HUDEP-2 (cell line): ENCODE measurements at regions not wholly inside any gene's neighbourhood (a gene's known extent, or its start where the extent isn't known, plus 50 kb on each side); places are given as distances from the start of the nearest gene placed in this dataset.
"Not testable (repeated sequence)": the region's sequence is repeated elsewhere in the genome, so short reads cannot be mapped to it uniquely, and the experiment has no call there.

Source experiments
- DNase-seq, 76 experiments: peaks; one replicate each; lab custom pipeline; 2025; ENCODE audit not compliant: unreplicated experiment in 76 of 76; lab: John Stamatoyannopoulos, UW

GRCh38 chr1:81738875-81739274 is 61.9 kb upstream of the ADGRL2 start:
- DNase-seq: no peak

DNA sequence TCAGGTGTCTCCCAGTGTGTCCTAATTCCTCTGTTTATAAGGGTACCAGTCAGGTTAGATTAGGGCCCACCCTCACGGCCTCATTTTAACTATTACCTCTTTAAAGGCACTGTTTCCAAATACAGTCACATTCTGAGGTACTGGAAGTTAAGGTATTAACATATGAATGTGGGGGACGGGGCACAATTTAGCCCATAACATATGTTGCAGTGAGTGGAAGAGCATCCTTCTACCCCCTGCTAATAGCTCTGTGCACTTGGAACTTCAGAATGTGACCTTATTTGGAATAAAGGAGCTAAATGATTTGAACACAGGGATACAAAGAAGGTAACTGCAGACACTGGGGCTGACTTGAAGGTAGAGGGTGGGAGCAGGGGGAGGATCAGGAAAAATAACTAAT is 67.3 kb upstream of the ADGRL2 start:
- DNase-seq: no peak

DNA sequence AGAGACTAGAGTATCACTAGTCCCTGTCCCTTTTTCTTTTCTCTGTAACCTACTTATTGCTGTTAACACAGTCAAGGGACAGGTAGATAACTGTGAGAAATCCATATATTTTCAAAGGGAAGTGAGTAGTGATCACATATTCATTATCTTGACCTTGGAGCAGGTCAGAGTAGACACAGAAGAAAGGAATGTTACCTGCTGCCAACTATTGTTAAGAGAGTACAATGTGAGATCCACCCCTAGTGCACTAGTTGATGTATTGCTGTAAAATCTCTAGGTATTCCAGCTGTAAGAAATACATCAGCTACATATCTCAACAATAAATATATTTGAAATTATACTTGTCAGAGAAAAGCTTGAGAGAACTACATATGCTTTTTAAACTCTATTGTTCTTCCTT is 68.7 kb upstream of the ADGRL2 start:
- no peak for DNase-seq

GRCh38 chr1:81730881-81731280 is 69.9 kb upstream of the ADGRL2 start:
- no peak for DNase-seq

GRCh38 chr1:81730299-81730698 is 70.4 kb upstream of the ADGRL2 start:
- DNase-seq: not testable (repeated sequence)

DNA sequence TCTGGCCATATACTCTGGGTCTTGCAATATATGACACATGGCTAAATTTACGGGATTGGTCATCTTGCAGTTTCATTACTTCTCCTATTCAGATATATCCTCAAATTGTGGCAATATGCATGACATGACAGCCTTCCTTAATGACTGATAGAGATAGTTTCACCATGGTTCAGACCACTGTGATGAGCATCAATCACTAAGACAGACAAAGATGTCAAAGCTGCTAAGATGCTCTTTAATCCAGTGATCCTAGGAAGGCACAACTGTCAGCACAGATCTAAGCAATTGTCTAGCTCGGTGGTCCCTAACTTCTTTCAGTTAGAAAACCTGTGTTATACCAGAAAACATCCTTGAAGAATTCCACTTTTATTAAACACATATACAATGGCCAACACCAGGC is 70.9 kb upstream of the ADGRL2 start:
- no peak for DNase-seq

- DNase-seq: no peak
Observed at GRCh38 chr1:81729239-81729638, 71.5 kb upstream of the ADGRL2 start.

DNA sequence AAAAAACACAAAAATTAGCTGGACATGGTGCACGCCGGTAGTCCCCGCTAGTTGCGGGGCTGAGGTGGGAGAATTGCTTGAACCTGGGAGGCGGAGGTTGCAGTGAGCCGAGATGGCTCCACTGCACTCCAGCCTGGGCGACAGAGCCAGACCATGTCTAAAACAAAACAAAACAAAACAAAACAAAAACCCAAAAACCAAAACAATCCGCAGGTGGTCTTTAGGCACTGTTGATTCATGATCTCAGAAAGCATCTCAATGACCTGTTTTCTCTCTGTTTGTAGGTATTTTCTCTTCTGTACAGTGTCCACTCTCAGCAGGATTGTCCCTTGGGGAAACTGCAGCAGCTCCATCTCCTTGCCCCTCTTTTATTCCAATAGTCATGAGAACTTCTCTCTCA is 74.9 kb upstream of the ADGRL2 start:
- no peak for DNase-seq

- DNase-seq: not testable (repeated sequence)
Observed at GRCh38 chr1:81722631-81723328, 78.0 kb upstream of the ADGRL2 start.

DNA sequence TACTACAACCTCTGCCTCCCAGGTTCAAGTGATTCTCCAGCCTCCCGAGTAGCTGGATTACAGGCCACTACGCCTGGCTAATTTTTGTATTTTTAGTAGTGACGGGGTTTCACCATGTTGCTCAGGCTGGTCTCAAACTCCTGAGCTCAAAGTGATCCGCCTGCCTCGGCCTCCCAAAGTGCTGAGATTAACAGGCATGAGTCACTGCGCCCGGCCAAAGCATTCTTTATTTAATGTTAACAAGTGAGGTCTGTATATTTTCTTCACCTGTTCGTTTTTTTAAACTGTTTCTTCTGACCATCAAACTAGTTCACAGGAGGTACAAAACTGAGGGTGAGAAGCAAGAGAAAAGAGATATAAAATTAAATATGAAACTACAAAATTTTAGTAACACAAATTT is 80.5 kb upstream of the ADGRL2 start:
- not testable (repeated sequence) for DNase-seq

DNA sequence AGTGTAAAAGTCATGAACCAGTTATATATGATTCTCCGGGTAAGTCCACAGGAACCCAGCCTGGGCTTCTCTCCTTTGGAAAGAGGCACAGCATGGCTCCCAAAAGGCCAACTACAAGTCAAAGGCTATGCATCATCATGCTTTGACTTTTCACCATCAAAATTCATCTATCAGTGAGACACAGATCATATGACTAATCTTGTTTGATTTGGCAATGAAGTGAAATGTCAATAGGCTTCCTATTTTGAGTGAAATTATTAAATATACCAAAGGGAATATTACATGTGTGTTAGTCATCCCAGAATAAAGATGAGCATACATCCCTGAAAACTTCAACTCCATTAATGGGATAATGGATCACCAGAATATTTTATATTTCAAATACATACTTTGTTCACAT is 83.5 kb upstream of the ADGRL2 start:
- no peak for DNase-seq

DNA sequence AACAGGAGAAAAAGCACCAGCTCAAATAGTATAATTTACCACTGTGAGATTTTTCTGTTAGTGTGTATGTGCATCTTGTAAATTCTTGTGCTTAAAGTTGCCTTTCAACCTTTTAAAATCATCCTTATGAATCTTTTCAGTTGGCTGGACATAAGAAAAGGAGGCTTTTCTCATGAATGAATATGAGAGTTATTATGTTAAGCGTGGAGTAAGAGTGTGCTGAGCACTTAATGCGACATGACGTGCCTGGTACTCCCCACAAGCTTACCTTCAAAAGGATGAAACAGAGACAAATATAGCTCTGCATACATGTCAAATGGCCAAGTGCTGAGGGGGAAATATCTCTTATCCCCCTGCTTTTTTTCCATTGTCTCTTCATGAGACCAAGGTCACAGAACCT is 85.3 kb upstream of the ADGRL2 start:
- no peak for DNase-seq

DNA sequence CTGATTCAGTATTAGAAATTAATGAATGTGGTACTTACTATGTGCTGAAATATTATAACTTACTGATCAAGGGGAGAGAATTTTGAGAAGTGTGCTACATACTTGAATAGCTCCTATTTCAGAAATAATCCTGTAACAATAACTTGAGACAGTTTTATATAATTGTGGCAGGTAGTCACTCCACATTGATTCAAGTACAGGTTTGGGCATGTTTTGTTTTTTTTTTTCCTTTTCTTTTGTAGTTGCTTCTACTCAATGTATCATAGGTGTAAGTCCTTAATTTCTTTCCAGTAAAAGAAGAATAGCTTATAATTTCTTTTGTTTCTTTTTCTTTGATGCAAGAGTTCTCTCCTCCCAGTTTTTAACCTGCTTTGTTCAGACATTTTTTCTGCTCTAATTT is 86.1 kb upstream of the ADGRL2 start:
- no peak for DNase-seq

GRCh38 chr1:81712425-81712824 is 88.3 kb upstream of the ADGRL2 start:
- no peak for DNase-seq

DNA sequence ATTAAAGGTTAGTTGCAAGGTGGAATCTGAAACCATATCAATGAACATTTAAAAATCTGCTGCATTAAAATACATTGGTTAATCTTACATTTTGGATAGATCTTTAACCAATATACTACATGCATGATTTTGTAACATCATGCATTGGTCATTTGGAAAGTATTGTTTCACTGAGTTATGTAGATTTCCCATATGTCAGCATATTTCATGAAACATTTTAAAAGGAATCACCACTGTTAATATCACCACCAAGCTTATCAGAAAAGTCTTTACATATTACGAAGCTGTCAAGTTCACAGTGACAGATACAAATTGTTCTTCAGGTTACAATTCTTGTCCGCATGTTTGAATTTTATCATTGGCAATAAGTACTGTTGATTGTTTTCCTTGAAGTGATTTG is 89.9 kb upstream of the ADGRL2 start:
- DNase-seq: no peak

- no peak for DNase-seq
Observed at GRCh38 chr1:81708250-81708649, 92.5 kb upstream of the ADGRL2 start.

- DNase-seq: no peak
Observed at GRCh38 chr1:81706650-81707435, 93.9 kb upstream of the ADGRL2 start.

GRCh38 chr1:81703756-81704463 is 96.8 kb upstream of the ADGRL2 start:
- no peak for DNase-seq

DNA sequence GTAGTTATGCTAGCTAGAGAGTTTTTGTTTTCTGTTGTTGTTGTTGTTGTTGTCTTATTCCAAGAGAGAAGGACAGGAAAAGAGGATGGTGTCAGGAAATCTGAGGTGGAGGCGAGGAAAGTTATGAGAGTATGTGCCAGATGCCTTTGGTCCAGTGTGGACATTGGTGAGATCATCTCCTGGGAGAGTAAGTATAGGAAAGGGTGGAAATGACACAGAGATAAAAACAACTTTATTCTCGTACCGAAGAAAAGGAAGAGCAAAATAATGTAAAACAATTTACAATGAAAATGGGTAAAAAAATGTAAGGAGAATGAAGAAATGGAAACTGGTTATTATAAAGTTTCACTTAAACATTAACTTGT is 97.4 kb upstream of the ADGRL2 start:
- DNase-seq: no peak

- no peak for DNase-seq
Observed at GRCh38 chr1:81702903-81703302, 97.8 kb upstream of the ADGRL2 start.

GRCh38 chr1:81702079-81702715 is 98.5 kb upstream of the ADGRL2 start:
- DNase-seq: no peak
